ENCODE measurements at regions not wholly inside any gene's neighbourhood (a gene's known extent, or its start where the extent isn't known, plus 50 kb on each side); places are given as distances from the start of the nearest gene placed in this dataset.

GRCh38 chr18:26764177-26764576 is 101.3 kb downstream of the AQP4 start:
- Histone ChIP-seq H3K9me3 (no peaks in the 10 kb centered on the region), H3K27me3 (replicated peaks in 1 of 2; ENCODE audit: control insufficient read depth in 2 of 2, extremely low read depth in 1 of 2, insufficient read depth in 2 of 2, low read length in 1 of 2) (no peaks in the 10 kb centered on the region), H3K4me3 (ENCODE audit: control insufficient read depth in 1 of 2, extremely low read depth in 1 of 2, low read length in 1 of 2) (no peak overlapping the region), H3K4me1 (ENCODE audit: control insufficient read depth in 1 of 2, extremely low read depth in 1 of 2, insufficient read depth in 2 of 2, low read length in 2 of 2) (no peaks in the 10 kb centered on the region), H3K36me3 (ENCODE audit: control insufficient read depth in 2 of 2, extremely low read depth in 1 of 2, insufficient read depth in 1 of 2, low read length in 1 of 2) (no peaks in the 10 kb centered on the region), H3K27ac (ENCODE audit: low read length) (no peak overlapping the region)
- ChIA-PET POLR2A (no interaction called here), CTCF (no interaction called here)
- DNase-seq (no peak), ATAC-seq (replicated peaks in 1 of 4) (no peak)
- WGBS (ENCODE audit: insufficient coverage) = 82% methylated on average over 1 of the region's 1 CpG
- Mint-ChIP-seq H3K4me3 (no peak overlapping the region), H3K27me3 (no peaks in the 10 kb centered on the region), H3K36me3 (no peaks in the 10 kb centered on the region), H3K4me1 (no peaks in the 10 kb centered on the region), H3K27ac (no peak overlapping the region), H3K9me3 (peaks cover 5 to 7% (median 5%) of the 10 kb centered on the region in 3 donors)

DNA sequence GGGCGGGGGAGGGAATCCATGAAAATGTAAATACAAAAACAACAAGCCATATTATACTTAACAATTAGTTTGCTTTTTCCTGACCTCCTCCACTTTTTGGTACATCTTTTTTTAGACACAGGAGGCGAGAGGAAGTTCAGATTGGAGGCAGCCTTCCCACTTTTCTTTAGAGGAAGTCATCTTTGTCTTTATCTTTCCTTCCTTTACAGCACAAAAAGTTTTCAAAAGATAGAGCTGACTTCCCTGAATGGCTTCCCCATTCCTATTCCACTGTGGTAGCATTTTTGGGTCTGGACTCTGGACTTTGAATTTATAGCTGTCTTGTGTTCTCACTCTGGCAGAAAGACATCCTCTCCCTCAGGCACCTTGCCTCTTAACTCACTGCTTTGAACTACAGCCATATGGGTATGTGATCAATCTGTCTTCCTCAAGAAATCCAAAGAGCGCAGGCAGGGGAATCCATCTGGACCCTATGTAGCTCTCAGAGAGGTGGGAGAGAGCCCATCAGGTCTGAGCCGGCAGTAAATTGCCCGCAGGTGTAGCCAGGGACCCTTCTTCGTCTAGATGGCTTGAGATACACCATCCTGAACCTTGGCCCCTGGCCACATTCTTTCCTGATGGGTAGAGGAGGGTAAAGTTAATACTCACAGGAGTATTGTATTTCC is 101.9 kb downstream of the AQP4 start:
- H3K27me3 ChIP-seq (replicated peaks in 1 of 2; ENCODE audit: control insufficient read depth in 2 of 2, extremely low read depth in 1 of 2, insufficient read depth in 2 of 2, low read length in 1 of 2) = no peaks in the 10 kb centered on the region
- H3K4me3 ChIP-seq (ENCODE audit: control insufficient read depth in 1 of 2, extremely low read depth in 1 of 2, low read length in 1 of 2) = no peak overlapping the region
- WGBS (ENCODE audit: insufficient coverage) = 75% methylated on average over 4 of the region's 6 CpGs
- H3K9me3 Mint-ChIP-seq = peaks cover 5 to 7% (median 5%) of the 10 kb centered on the region in 3 donors
- no peak overlapping the region for H3K27ac ChIP-seq (ENCODE audit: low read length)
- H3K36me3 ChIP-seq (ENCODE audit: control insufficient read depth in 2 of 2, extremely low read depth in 1 of 2, insufficient read depth in 1 of 2, low read length in 1 of 2) = no peaks in the 10 kb centered on the region
- H3K36me3 Mint-ChIP-seq = no peaks in the 10 kb centered on the region
- no peak overlapping the region for H3K4me3 Mint-ChIP-seq
- ChIA-PET CTCF (no interaction called here), POLR2A (no interaction called here)
- H3K9me3 ChIP-seq = no peaks in the 10 kb centered on the region
- no peak overlapping the region for H3K27ac Mint-ChIP-seq
- no peak for DNase-seq
- no peaks in the 10 kb centered on the region for H3K4me1 Mint-ChIP-seq
- ATAC-seq (replicated peaks in 1 of 4) = no peak
- no peaks in the 10 kb centered on the region for H3K27me3 Mint-ChIP-seq
- no peaks in the 10 kb centered on the region for H3K4me1 ChIP-seq (ENCODE audit: control insufficient read depth in 1 of 2, extremely low read depth in 1 of 2, insufficient read depth in 2 of 2, low read length in 2 of 2)

GRCh38 chr18:26757263-26758019 is 108.1 kb downstream of the AQP4 start:
- Mint-ChIP-seq H3K36me3 (no peaks in the 10 kb centered on the region), H3K9me3 (peaks cover 0 to 5% (median 0%) of the 10 kb centered on the region in 3 donors), H3K4me3 (no peak overlapping the region), H3K27ac (no peak overlapping the region), H3K27me3 (no peaks in the 10 kb centered on the region), H3K4me1 (no peaks in the 10 kb centered on the region)
- Histone ChIP-seq H3K4me1 (ENCODE audit: control insufficient read depth in 1 of 2, extremely low read depth in 1 of 2, insufficient read depth in 2 of 2, low read length in 2 of 2) (no peaks in the 10 kb centered on the region), H3K27ac (ENCODE audit: low read length) (no peak overlapping the region), H3K27me3 (replicated peaks in 1 of 2; ENCODE audit: control insufficient read depth in 2 of 2, extremely low read depth in 1 of 2, insufficient read depth in 2 of 2, low read length in 1 of 2) (no peaks in the 10 kb centered on the region), H3K36me3 (ENCODE audit: control insufficient read depth in 2 of 2, extremely low read depth in 1 of 2, insufficient read depth in 1 of 2, low read length in 1 of 2) (no peaks in the 10 kb centered on the region), H3K4me3 (ENCODE audit: control insufficient read depth in 1 of 2, extremely low read depth in 1 of 2, low read length in 1 of 2) (no peak overlapping the region), H3K9me3 (no peaks in the 10 kb centered on the region)
- ATAC-seq (replicated peaks in 1 of 4) (no peak), DNase-seq (no peak)
- WGBS (ENCODE audit: insufficient coverage) = 42% methylated on average over 1 of the region's 4 CpGs
- ChIA-PET POLR2A (no interaction called here), CTCF (no interaction called here)

DNA sequence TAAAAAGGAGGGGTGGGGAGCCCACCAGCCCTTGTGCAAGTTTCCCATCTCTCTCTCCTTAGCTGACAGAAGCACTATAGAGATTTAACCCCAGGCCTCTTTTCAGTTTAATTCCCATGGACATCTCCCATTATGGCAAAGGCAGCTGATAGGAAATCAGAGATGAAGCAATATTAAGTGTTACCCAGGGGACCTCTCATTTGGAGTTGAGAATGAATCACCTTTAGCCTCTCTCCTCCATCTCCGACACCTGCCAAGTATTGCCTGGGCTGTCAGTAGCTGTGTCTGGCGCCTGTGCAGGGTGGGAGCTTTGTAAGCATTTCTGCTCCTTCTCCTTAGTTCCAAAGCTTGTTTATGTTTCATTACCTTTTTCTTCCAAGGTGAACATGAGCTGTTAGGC is 109.0 kb downstream of the AQP4 start:
- DNase-seq (no peak), ATAC-seq (replicated peaks in 1 of 4) (no peak)
- no peak overlapping the region for H3K27ac Mint-ChIP-seq
- CTCF ChIA-PET = no interaction called here
- Histone ChIP-seq H3K4me1 (ENCODE audit: control insufficient read depth in 1 of 2, extremely low read depth in 1 of 2, insufficient read depth in 2 of 2, low read length in 2 of 2) (no peaks in the 10 kb centered on the region), H3K27me3 (replicated peaks in 1 of 2; ENCODE audit: control insufficient read depth in 2 of 2, extremely low read depth in 1 of 2, insufficient read depth in 2 of 2, low read length in 1 of 2) (no peaks in the 10 kb centered on the region), H3K36me3 (ENCODE audit: control insufficient read depth in 2 of 2, extremely low read depth in 1 of 2, insufficient read depth in 1 of 2, low read length in 1 of 2) (no peaks in the 10 kb centered on the region), H3K4me3 (ENCODE audit: control insufficient read depth in 1 of 2, extremely low read depth in 1 of 2, low read length in 1 of 2) (no peak overlapping the region), H3K9me3 (no peaks in the 10 kb centered on the region), H3K27ac (ENCODE audit: low read length) (no peak overlapping the region)
- no CpG with 5 or more reads among the region's 2 CpGs for WGBS (ENCODE audit: insufficient coverage)
- no peaks in the 10 kb centered on the region for H3K27me3 Mint-ChIP-seq
- H3K9me3 Mint-ChIP-seq = peaks cover 0 to under 1% (median 0%) of the 10 kb centered on the region in 3 donors
- POLR2A ChIA-PET = no interaction called here
- H3K36me3 Mint-ChIP-seq = no peaks in the 10 kb centered on the region
- H3K4me3 Mint-ChIP-seq = no peak overlapping the region
- no peaks in the 10 kb centered on the region for H3K4me1 Mint-ChIP-seq

DNA sequence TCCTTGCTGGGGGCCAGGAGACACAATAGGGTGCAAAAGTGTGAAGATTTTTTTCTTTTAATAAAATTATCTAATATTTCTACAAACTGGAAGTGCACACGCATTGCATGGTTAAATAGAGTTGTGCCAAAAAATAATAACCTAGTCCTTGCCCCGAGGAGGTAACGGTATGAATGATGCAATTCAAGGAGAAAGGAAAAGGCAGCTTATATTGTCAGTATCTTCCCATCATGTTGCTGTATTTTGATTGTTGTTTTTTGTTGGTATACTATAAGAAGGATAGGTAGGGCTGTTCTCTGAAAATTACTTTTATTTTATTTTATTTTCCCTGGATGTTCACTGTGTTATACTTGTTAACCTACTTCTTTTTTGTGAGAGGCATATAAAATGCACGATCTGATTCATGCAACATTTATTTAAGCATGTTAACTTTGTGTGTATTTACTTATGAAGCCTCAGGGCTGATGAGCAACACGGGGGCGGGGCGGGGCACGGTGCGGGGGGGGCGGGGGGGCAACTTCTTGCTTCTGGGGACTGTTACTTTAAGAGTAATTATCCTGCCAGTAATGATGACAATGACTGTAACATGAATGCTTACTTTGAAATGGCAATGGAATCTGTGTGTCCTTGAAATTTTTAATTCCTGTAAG is 118.6 kb downstream of the AQP4 start:
- H3K4me3 ChIP-seq (ENCODE audit: control insufficient read depth in 1 of 2, extremely low read depth in 1 of 2, low read length in 1 of 2) = no peak overlapping the region
- peaks cover 0 to 3% of the 10 kb centered on the region in 2 experiments for H3K27me3 ChIP-seq (replicated peaks in 1 of 2; ENCODE audit: control insufficient read depth in 2 of 2, extremely low read depth in 1 of 2, insufficient read depth in 2 of 2, low read length in 1 of 2)
- Mint-ChIP-seq H3K27me3 (no peaks in the 10 kb centered on the region), H3K9me3 (no peaks in the 10 kb centered on the region), H3K36me3 (no peaks in the 10 kb centered on the region), H3K4me3 (no peak overlapping the region), H3K27ac (no peak overlapping the region), H3K4me1 (no peaks in the 10 kb centered on the region)
- no peaks in the 10 kb centered on the region for H3K36me3 ChIP-seq (ENCODE audit: control insufficient read depth in 2 of 2, extremely low read depth in 1 of 2, insufficient read depth in 1 of 2, low read length in 1 of 2)
- no peaks in the 10 kb centered on the region for H3K4me1 ChIP-seq (ENCODE audit: control insufficient read depth in 1 of 2, extremely low read depth in 1 of 2, insufficient read depth in 2 of 2, low read length in 2 of 2)
- no peaks in the 10 kb centered on the region for H3K9me3 ChIP-seq
- POLR2A ChIA-PET = no interaction called here
- ATAC-seq (replicated peaks in 1 of 4) = no peak
- DNase-seq = no peak
- no peak overlapping the region for H3K27ac ChIP-seq (ENCODE audit: low read length)
- CTCF ChIA-PET = no interaction called here
- no CpG with 5 or more reads among the region's 10 CpGs for WGBS (ENCODE audit: insufficient coverage)

DNA sequence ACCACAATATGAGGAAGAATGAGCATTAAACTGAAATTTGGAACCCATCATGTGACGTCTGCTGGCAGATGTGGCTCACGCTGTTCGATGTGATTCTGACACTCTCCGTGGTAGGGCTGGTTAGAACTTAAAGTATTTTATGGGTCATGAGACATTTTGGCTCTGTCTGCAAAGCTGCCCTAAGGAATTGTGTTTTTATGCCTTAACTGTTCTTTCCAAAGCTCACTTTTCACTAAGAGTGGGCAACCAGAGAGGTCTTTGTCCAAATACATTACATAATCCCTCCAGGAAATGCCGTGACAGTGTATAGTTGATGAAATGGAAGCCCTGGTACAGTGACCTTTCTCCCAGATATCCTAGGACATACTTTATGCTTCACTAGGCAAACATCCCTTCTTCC is 119.1 kb downstream of the AQP4 start:
- no peaks in the 10 kb centered on the region for H3K9me3 ChIP-seq
- Mint-ChIP-seq H3K4me3 (no peak overlapping the region), H3K27me3 (no peaks in the 10 kb centered on the region), H3K9me3 (no peaks in the 10 kb centered on the region), H3K36me3 (no peaks in the 10 kb centered on the region), H3K4me1 (no peaks in the 10 kb centered on the region), H3K27ac (no peak overlapping the region)
- H3K27ac ChIP-seq (ENCODE audit: low read length) = no peak overlapping the region
- H3K27me3 ChIP-seq (replicated peaks in 1 of 2; ENCODE audit: control insufficient read depth in 2 of 2, extremely low read depth in 1 of 2, insufficient read depth in 2 of 2, low read length in 1 of 2) = peaks cover 0 to 3% of the 10 kb centered on the region in 2 experiments
- ChIA-PET POLR2A (no interaction called here), CTCF (no interaction called here)
- H3K4me1 ChIP-seq (ENCODE audit: control insufficient read depth in 1 of 2, extremely low read depth in 1 of 2, insufficient read depth in 2 of 2, low read length in 2 of 2) = no peaks in the 10 kb centered on the region
- H3K4me3 ChIP-seq (ENCODE audit: control insufficient read depth in 1 of 2, extremely low read depth in 1 of 2, low read length in 1 of 2) = no peak overlapping the region
- ATAC-seq (replicated peaks in 1 of 4) (no peak), DNase-seq (no peak)
- WGBS (ENCODE audit: insufficient coverage) = 35% methylated on average over 4 of the region's 5 CpGs
- no peaks in the 10 kb centered on the region for H3K36me3 ChIP-seq (ENCODE audit: control insufficient read depth in 2 of 2, extremely low read depth in 1 of 2, insufficient read depth in 1 of 2, low read length in 1 of 2)
